ENCODE measurements at regions not wholly inside any gene's neighbourhood (a gene's known extent, or its start where the extent isn't known, plus 50 kb on each side); places are given as distances from the start of the nearest gene placed in this dataset.
"Not testable (repeated sequence)": the region's sequence is repeated elsewhere in the genome, so short reads cannot be mapped to it uniquely, and the experiment has no call there.

DNA sequence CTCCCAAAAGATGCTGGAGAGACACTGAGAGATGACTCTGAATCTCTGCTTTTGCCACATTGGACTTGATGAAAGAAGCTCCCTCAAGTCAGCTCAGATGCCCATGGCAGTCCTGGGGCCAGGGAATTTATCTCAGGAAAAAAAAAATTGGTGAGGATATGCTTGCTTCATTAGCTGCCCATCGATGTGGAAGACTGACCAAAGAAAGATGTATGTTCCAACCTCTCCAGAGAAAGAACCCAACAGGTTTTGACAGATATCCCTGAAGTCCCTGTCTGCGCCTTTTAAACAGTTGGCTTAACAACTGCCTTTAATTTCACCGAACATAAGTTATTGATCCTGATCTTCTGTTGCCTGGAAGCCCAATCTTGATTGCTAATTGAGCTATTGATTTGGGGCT lies 137.4 kb downstream of the TMEM114 start:
- no peak for DNase-seq

DNA sequence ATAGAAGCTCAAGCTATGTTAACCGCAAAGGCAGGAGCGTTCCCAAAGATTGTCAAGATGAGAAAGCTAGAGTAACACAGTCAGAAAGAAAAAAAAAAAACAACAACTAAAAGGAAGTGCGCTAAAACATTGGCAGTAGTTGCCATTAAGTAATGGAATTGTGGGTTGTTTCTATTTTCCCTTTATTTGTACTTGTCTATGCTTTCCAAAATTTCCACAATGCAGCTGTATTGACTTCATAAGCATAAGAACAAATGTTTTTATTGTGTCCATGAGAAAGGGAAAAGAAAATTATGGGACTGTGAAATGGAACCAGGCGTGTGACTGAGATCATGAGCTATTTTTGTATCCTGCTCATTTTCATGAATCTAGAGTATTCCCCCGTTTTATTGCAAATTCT lies 153.4 kb downstream of the TMEM114 start:
- no peak for DNase-seq

DNA sequence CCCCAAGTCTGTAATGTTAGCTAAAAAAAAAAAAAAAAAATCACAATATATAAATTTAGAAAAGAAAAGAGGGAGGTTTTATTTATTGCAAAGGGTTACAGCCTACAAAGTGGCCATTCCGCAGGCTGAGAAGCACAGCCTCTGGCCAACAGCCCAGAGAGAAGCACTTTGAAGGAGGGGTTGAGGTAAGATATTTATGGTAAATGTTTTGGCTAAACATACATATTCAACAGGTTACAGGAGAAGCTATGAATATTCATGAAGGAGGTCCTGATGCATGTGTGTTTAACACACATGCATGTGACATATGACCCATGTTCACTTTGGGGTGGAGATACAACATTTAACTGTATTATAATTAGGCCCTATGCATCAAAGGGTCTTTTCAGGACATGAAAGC lies 158.5 kb downstream of the TMEM114 start:
- DNase-seq = no peak

DNA sequence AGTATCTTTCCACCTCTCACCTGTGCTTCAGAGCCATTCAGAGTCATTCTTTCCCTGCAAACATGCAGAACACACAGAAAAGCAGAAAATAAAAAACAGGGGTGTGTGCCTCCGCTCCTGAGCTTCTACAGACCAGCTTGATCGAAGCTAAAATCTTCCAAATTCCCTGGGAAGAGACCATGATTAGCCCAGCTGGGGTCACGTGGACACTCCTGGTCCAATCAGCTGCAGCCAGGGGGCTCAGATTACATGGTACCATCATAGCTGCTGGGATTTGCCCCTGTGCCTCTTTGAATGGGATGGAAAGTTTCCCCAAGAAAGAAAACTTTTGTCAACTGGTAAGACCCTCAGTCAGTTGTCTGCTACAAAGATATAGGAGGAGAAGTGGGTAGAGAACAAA lies 159.9 kb downstream of the TMEM114 start:
- DNase-seq = no peak

GRCh38 chr16:8426569-8426968 lies 163.7 kb downstream of the TMEM114 start:
- no peak for DNase-seq

- no peak for DNase-seq
These were observed 173.2 kb downstream of the TMEM114 start for GRCh38 chr16:8417145-8417544.

DNA sequence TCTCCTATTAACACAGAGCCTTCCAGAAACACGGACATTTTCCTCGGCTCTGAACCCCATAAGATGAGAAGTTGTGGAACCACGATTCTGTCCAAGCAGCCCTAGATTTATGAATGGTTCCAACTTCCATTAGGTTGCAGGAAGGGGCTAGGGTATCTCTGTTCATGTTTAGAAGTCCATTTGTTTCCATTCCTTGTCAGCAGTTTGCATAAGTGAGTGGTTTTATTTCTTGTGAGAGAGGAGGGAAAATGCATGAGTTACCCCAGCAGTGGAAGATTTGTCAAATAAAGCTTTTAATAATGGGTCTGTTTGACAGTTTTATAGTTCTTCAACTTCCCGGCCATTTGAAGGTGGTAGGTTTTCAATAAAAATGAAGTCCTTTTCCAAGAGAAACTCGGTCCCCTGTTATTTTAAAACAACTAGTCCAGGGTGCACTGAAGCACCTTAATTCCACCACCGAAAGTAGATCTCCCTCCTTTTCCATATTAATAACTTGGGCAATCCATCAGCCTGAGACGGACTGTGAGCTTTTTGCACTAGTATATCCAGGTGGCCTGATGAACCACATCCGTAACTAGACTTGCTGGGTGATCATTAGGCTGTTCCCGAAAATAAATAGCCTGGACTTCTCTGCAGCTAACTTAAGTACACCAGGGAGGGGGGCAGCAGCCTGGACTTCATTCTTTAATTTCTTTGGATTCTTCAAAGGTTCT lies 181.3 kb downstream of the TMEM114 start:
- DNase-seq = no peak

DNA sequence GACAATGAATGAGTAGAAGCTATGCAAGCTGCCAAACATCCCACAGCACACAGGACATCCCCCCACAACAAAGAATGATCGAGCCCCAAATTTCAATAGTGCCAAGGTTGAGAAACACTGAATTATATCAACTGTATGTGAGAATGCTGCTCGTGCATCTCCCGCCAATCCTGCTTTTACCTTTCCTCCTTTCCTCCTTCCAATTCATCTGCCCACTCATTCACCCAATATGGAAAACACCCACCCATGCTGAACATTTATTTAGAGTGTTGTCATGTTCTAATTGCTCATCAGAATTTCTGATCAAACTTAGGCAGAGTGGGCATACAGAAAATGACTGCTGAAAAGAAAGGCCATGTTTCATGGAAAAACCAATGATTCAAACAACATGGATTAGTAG lies 183.0 kb downstream of the TMEM114 start:
- no peak for DNase-seq

DNA sequence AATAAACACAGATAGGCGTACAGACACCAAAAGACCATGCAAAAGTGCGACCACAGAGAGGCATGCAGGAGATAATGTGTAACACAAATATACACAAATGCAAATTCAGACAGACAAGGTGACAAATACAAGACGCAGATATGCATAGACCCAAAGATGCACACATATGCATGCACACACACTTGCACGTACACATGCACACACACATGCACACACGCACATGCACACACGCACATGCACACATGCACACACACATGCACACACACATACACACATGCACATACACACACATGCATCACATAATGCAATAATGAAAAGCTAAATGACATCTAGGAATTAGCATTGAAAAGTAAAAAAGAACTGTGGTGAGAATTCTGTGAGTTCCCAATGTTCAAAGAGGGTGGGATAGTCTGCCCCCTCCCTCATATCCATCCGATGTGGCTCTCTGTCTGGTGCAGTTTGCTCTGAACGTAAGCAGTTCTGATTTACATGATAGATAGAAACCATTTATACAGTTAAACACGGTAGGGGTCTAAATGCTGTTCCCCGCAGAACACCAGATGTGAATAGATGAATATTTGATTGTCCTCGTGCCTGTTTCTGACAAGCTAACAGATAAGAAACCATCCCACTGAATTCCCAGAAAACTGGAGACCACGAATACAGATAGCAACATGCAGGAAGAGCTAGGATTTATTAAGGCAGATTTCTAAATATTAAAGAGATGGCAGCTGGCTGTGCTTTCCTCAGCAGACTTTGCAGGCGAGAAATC lies 186.1 kb downstream of the TMEM114 start:
- DNase-seq = no peak

- DNase-seq = no peak
These were observed 187.1 kb downstream of the TMEM114 start for GRCh38 chr16:8402981-8403843.

DNA sequence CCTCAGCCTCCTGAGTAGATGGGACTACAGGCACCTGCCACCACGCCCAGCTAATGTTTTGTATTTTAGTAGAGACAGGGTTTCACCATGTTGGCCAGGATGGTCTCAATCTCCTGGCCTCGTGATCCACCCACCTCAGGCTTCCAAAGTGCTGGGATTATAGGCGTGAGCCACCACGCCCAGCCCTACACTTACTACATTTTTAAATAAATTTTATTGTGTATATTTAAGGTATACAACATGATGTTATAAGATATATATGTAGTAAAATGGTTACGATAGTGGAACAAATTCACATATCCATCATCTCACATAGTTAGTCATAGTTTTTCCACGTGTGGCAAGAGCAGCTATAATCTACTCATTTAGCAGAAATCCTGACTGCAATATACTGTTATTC lies 189.6 kb downstream of the TMEM114 start:
- DNase-seq = not testable (repeated sequence)

DNA sequence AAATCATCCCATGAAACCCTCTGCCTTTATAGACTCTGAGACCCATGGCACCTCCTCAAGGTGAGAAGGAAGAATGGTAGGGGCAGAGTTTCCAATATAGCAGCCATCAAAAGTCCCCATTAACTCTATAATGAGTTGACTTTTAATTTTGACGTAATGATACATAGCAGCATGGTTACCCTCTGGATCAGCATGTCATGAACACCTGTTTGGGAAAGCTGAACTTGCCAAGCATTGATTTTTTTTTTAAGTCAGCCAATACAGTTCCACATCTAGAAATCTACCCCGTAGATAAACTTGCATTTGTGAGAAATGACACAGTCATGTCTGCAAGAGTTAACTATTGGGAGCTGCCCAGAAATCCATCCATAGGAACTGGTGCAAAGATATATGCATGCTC lies 191.8 kb downstream of the TMEM114 start:
- no peak for DNase-seq

GRCh38 chr16:8397223-8397622 lies 193.1 kb downstream of the TMEM114 start:
- no peak for DNase-seq

- DNase-seq = no peak
These were observed 193.8 kb downstream of the TMEM114 start for GRCh38 chr16:8396463-8396862.

- no peak for DNase-seq
These were observed 199.1 kb downstream of the TMEM114 start for GRCh38 chr16:8391257-8391656.

- no peak for DNase-seq
These were observed 201.6 kb downstream of the TMEM114 start for GRCh38 chr16:8388684-8389083.

- DNase-seq = no peak
These were observed 208.5 kb downstream of the TMEM114 start for GRCh38 chr16:8381814-8382213.

DNA sequence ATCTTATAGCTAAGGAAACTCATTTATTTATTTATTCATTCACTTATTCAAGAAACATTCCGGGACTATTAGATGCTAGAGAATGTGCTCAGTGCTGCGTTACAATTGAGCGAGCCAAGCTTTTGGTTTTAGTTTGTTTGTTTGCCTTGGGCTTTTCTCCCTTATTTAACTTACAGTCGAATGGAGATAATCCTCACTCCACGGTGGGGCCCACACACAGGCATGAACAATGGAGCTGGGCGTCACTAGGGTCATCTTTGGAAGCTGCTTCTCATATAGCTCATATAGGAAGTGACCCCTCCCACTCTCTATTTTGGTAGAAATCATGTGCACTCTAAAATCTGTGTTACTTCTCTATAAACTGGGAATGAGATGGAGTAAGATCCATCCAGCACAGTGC lies 210.0 kb downstream of the TMEM114 start:
- no peak for DNase-seq

- DNase-seq = no peak
These were observed 212.4 kb downstream of the TMEM114 start for GRCh38 chr16:8377864-8378263.

DNA sequence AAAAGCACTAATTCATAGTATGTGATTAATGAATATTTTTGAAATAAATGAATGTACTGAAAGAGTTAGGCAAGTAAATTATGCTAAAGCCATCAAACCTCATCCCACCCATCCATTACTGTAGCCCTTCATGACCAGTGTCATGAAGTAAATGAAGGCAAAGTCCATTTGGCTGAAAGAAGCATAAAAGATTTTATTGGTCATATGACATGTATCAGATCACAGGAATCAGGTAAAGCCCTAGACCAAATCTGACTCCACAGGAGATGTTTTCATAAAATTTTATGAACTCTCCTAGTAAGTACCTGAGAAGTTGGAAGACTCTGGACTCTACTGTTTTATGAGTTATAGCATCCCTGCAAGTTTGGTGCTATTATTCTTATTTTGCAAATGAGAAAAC lies 213.5 kb downstream of the TMEM114 start:
- DNase-seq = no peak

- DNase-seq = no peak
These were observed 213.9 kb downstream of the TMEM114 start for GRCh38 chr16:8376430-8376829.

DNA sequence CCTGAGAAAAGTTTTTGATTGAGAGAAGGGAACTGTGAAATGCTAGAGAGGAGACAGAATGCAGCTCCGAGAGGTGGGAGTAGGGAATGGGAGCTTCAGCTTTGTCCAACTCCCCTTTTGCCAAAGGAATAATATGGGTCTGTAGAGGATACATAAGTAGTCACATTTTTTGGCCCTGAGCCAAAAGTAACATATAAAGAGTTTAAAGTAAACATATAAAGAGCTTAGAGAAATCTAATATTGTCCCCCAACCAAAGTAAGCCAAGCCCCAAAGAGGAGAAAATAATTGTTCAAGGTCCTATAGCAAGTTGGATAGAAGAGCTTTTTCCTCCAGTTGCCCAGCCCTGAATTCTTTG lies 215.1 kb downstream of the TMEM114 start:
- DNase-seq = no peak

- DNase-seq = no peak
These were observed 215.6 kb downstream of the TMEM114 start for GRCh38 chr16:8374586-8375231.

Measured in inflammatory macrophage (primary cell).